CD14-positive monocyte (primary cell): ENCODE measurements at regions not wholly inside any gene's neighbourhood (a gene's known extent, or its start where the extent isn't known, plus 50 kb on each side); places are given as distances from the start of the nearest gene placed in this dataset.

Source experiments
- DNase-seq, 3 donors: peaks; one replicate each; pipeline ENCODE4 v3.0.0-alpha.2; 2011 to 2022
- H2AFZ ChIP-seq: 2 replicates; pipeline ENCODE4 v1.6.0; 2012; ENCODE audit warnings: mild to moderate bottlenecking, low read depth, low read length, inconsistent platforms; ENCODE audit not compliant: insufficient read depth, poor library complexity, severe bottlenecking
- H3K27ac ChIP-seq, 2 donors: 1 replicate in 1 of 2; 2 replicates in 1 of 2; pipeline ENCODE4 v1.5.1; 2012 to 2013; ENCODE audit warnings: low read length in 2 of 2, control low read depth in 1 of 2, inconsistent platforms in 1 of 2, low read depth in 1 of 2, mild to moderate bottlenecking in 1 of 2
- H3K27me3 ChIP-seq, 2 donors: one replicate each; pipeline versions ENCODE4 v1.6.0 to v1.6.1; 2011 to 2013; ENCODE audit warnings: low read length in 2 of 2; ENCODE audit not compliant: control insufficient read depth in 2 of 2, insufficient read depth in 2 of 2
- H3K36me3 ChIP-seq, 2 donors: replicated peaks in 1 of 2; 1 replicate in 1 of 2; 2 replicates in 1 of 2; pipeline versions ENCODE4 v1.5.1 to v1.6.1; 2012 to 2013; ENCODE audit warnings: low read length in 2 of 2, control low read depth in 1 of 2, inconsistent platforms in 1 of 2, mild to moderate bottlenecking in 1 of 2; ENCODE audit not compliant: insufficient read depth in 2 of 2, control insufficient read depth in 1 of 2
- H3K4me1 ChIP-seq, 2 donors: 1 replicate in 1 of 2; 2 replicates in 1 of 2; pipeline versions ENCODE4 v1.5.1 to v1.6.1; 2012 to 2013; ENCODE audit warnings: low read length in 2 of 2, control low read depth in 1 of 2, inconsistent platforms in 1 of 2, mild to moderate bottlenecking in 1 of 2, moderate library complexity in 1 of 2; ENCODE audit not compliant: insufficient read depth in 2 of 2, control insufficient read depth in 1 of 2
- H3K4me2 ChIP-seq: replicated peaks from 2 replicates; pipeline ENCODE3; 2012; ENCODE audit warnings: low read length, moderate library complexity, mild to moderate bottlenecking; ENCODE audit not compliant: poor library complexity, severe bottlenecking; ENCODE audit errors: extremely low read depth
- H3K4me3 ChIP-seq, 3 experiments: fragments of 200-600 bp in 1 of 3; sonication (generic) in 1 of 3; replicated peaks in 1 of 3; 1 replicate in 2 of 3; 2 replicates in 1 of 3; pipeline ENCODE4 v1.5.1; 2011 to 2013; ENCODE audit warnings: low read length in 3 of 3, mild to moderate bottlenecking in 3 of 3, control low read depth in 2 of 3, low read depth in 2 of 3, inconsistent platforms in 1 of 3, moderate library complexity in 1 of 3
- H3K79me2 ChIP-seq: 2 replicates; pipeline ENCODE4 v1.6.0; 2012; ENCODE audit warnings: mild to moderate bottlenecking, control low read depth, inconsistent platforms, low read length, moderate library complexity; ENCODE audit not compliant: insufficient read depth
- H3K9ac ChIP-seq: 2 replicates; pipeline ENCODE4 v1.6.0; 2017; ENCODE audit warnings: low read length, mild to moderate bottlenecking; ENCODE audit not compliant: insufficient read depth, poor library complexity, severe bottlenecking
- H3K9me3 ChIP-seq, 2 donors: replicated peaks in 1 of 2; 1 replicate in 1 of 2; 2 replicates in 1 of 2; pipeline versions ENCODE4 v1.5.1 to v1.6.1; 2012 to 2013; ENCODE audit warnings: low read length in 2 of 2, control low read depth in 1 of 2; ENCODE audit not compliant: control insufficient read depth in 1 of 2, insufficient read depth in 1 of 2
- H4K20me1 ChIP-seq: 2 replicates; pipeline ENCODE4 v1.6.0; 2012; ENCODE audit warnings: mild to moderate bottlenecking, low read length, control low read depth, moderate library complexity; ENCODE audit not compliant: insufficient read depth
- H3K27ac Mint-ChIP-seq, 7 donors: one replicate each; pipeline ENCODE4 v1.8.0; 2020; ENCODE audit warnings: mild to moderate bottlenecking in 7 of 7, mixed read lengths in 7 of 7, moderate library complexity in 6 of 7, inconsistent platforms in 2 of 7
- H3K27me3 Mint-ChIP-seq, 3 donors: one replicate each; pipeline ENCODE4 v1.8.0; 2021 to 2022; ENCODE audit warnings: low read depth in 3 of 3, mild to moderate bottlenecking in 3 of 3, mixed read lengths in 3 of 3, moderate library complexity in 3 of 3, inconsistent platforms in 1 of 3
- H3K36me3 Mint-ChIP-seq, 2 donors: one replicate each; pipeline ENCODE4 v1.8.0; 2020; ENCODE audit warnings: mixed read lengths in 2 of 2, inconsistent platforms in 1 of 2, mild to moderate bottlenecking in 1 of 2
- H3K4me1 Mint-ChIP-seq: one replicate; pipeline ENCODE4 v1.8.0; 2020; ENCODE audit warnings: mild to moderate bottlenecking, mixed read lengths
- H3K4me3 Mint-ChIP-seq, 2 donors: one replicate each; pipeline ENCODE4 v1.8.0; 2020; ENCODE audit warnings: mild to moderate bottlenecking in 2 of 2, mixed read lengths in 2 of 2, moderate library complexity in 1 of 2
- H3K9me3 Mint-ChIP-seq, 7 donors: one replicate each; pipeline ENCODE4 v1.8.0; 2020 to 2022; ENCODE audit warnings: mixed read lengths in 7 of 7, mild to moderate bottlenecking in 6 of 7, moderate library complexity in 6 of 7, inconsistent platforms in 2 of 7
- CTCF ChIP-seq: fragments of 200-600 bp; IDR thresholded peaks from one replicate; pipeline ENCODE4 v1.8.0; 2022; ENCODE audit warnings: antibody characterized with exemption, mild to moderate bottlenecking
- WGBS: methylation state at CpG from one replicate; pipeline ENCODE4 v1.1.5; 2013; ENCODE audit warnings: missing lambda C conversion rate; ENCODE audit not compliant: insufficient coverage; 5-methylcytosine and 5-hydroxymethylcytosine counted together
- intact Hi-C, 2 donors: fragments of 100-400 bp; cut with micrococcal nuclease; formaldehyde crosslinking; loops; one replicate each; pipeline versions ENCODE4 v1.15.0 to v1.15.1; 2023

GRCh38 chr6:62923728-62924127 lies 287.5 kb upstream of the FKBP1C start:
- no peak for DNase-seq
- Mint-ChIP-seq H3K27me3 (no peaks in the 10 kb centered on the region), H3K9me3 (peaks cover 0 to 12% (median 0%) of the 10 kb centered on the region in 7 donors), H3K36me3 (no peaks in the 10 kb centered on the region), H3K4me3 (no peak overlapping the region), H3K4me1 (no peaks in the 10 kb centered on the region), H3K27ac (no peak overlapping the region)
- H3K36me3 ChIP-seq = no peaks in the 10 kb centered on the region
- H3K4me3 ChIP-seq = no peak overlapping the region
- no peaks in the 10 kb centered on the region for H3K79me2 ChIP-seq
- no peak for TF ChIP-seq CTCF
- no peaks in the 10 kb centered on the region for H3K4me1 ChIP-seq
- no peaks in the 10 kb centered on the region for H3K27me3 ChIP-seq
- intact Hi-C loops = no loop called here
- H4K20me1 ChIP-seq = no peaks in the 10 kb centered on the region
- H2AFZ ChIP-seq = no peak overlapping the region
- peaks cover 3 to 10% of the 10 kb centered on the region in 2 donors for H3K9me3 ChIP-seq
- H3K9ac ChIP-seq = no peak overlapping the region
- H3K4me2 ChIP-seq = no peak overlapping the region
- H3K27ac ChIP-seq = no peak overlapping the region

GRCh38 chr6:62940848-62941247 lies 270.4 kb upstream of the FKBP1C start:
- H3K4me2 ChIP-seq = no peak overlapping the region
- Mint-ChIP-seq H3K27ac (no peak overlapping the region), H3K9me3 (peaks cover 2 to 9% (median 5%) of the 10 kb centered on the region in 7 donors), H3K4me3 (no peak overlapping the region), H3K27me3 (no peaks in the 10 kb centered on the region), H3K36me3 (no peaks in the 10 kb centered on the region), H3K4me1 (no peaks in the 10 kb centered on the region)
- H3K79me2 ChIP-seq = no peaks in the 10 kb centered on the region
- intact Hi-C loops = no loop called here
- no peaks in the 10 kb centered on the region for H3K27me3 ChIP-seq
- no peaks in the 10 kb centered on the region for H3K36me3 ChIP-seq
- H3K9ac ChIP-seq = no peak overlapping the region
- H2AFZ ChIP-seq = no peak overlapping the region
- no peak for DNase-seq
- H3K27ac ChIP-seq = no peak overlapping the region
- H3K4me3 ChIP-seq = no peak overlapping the region
- peaks cover 17 to 21% of the 10 kb centered on the region in 2 donors for H3K9me3 ChIP-seq
- 86% methylated on average over 1 of the region's 3 CpGs for WGBS
- no peaks in the 10 kb centered on the region for H3K4me1 ChIP-seq
- TF ChIP-seq CTCF = no peak
- H4K20me1 ChIP-seq = no peaks in the 10 kb centered on the region
